ENCODE measurements at regions not wholly inside any gene's neighbourhood (a gene's known extent, or its start where the extent isn't known, plus 50 kb on each side); places are given as distances from the start of the nearest gene placed in this dataset.

GRCh38 chr10:2729197-2729596 lies 338.2 kb upstream of the PFKP start:
- no peak for TF ChIP-seq ZFX (IDR thresholded peaks at IDR 0.05)
- H3K27ac ChIP-seq, result no peak overlapping the region

GRCh38 chr10:2728087-2728486 lies 339.3 kb upstream of the PFKP start:
- H3K27ac ChIP-seq, result no peak overlapping the region
- TF ChIP-seq ZFX (IDR thresholded peaks at IDR 0.05) (no peak), CTCF (conservative IDR thresholded peaks at IDR 0.05) (no peak)

- H3K27ac ChIP-seq, result no peak overlapping the region
- TF ChIP-seq ZFX (IDR thresholded peaks at IDR 0.05) (no peak), CTCF (conservative IDR thresholded peaks at IDR 0.05) (no peak)
Observed at GRCh38 chr10:2716596-2716995, 350.8 kb upstream of the PFKP start.

GRCh38 chr10:2714597-2714996 lies 352.8 kb upstream of the PFKP start:
- H3K27ac ChIP-seq, result no peak overlapping the region
- TF ChIP-seq ZFX (IDR thresholded peaks at IDR 0.05) (no peak), CTCF (conservative IDR thresholded peaks at IDR 0.05) (no peak)

GRCh38 chr10:2703953-2704352 lies 363.4 kb upstream of the PFKP start:
- TF ChIP-seq CTCF (conservative IDR thresholded peaks at IDR 0.05) (no peak), ZFX (IDR thresholded peaks at IDR 0.05) (no peak)
- no peak overlapping the region for H3K27ac ChIP-seq

GRCh38 chr10:2701802-2702201 lies 365.5 kb upstream of the PFKP start:
- TF ChIP-seq ZFX (IDR thresholded peaks at IDR 0.05) (no peak), CTCF (conservative IDR thresholded peaks at IDR 0.05) (no peak)
- no peak overlapping the region for H3K27ac ChIP-seq

- H3K27ac ChIP-seq, result no peak overlapping the region
- TF ChIP-seq ZFX (IDR thresholded peaks at IDR 0.05) (no peak), CTCF (conservative IDR thresholded peaks at IDR 0.05) (no peak)
Observed at GRCh38 chr10:2700626-2701305, 366.6 kb upstream of the PFKP start.

GRCh38 chr10:2688958-2689357 lies 378.4 kb upstream of the PFKP start:
- no peak for TF ChIP-seq CTCF (conservative IDR thresholded peaks at IDR 0.05)
- no peak for TF ChIP-seq ZFX (IDR thresholded peaks at IDR 0.05)
- no peak overlapping the region for H3K27ac ChIP-seq

Measured in C4-2B (cell line).